OCI-LY1 (cell line): ENCODE measurements at regions not wholly inside any gene's neighbourhood (a gene's known extent, or its start where the extent isn't known, plus 50 kb on each side); places are given as distances from the start of the nearest gene placed in this dataset.

Source experiments
- H2AFZ ChIP-seq: fragments of 200-600 bp; sonication (generic), shearing (Covaris generic); 2 replicates; pipeline ENCODE4 v1.6.0; 2014; ENCODE audit warnings: antibody characterized with exemption, mild to moderate bottlenecking, low read length
- H3F3A ChIP-seq: fragments of 200-600 bp; sonication (generic), shearing (Covaris generic); 2 replicates; pipeline ENCODE4 v1.6.0; 2014; ENCODE audit warnings: mild to moderate bottlenecking, antibody characterized with exemption, low read length, moderate library complexity; ENCODE audit not compliant: insufficient read depth
- H3K27ac ChIP-seq: fragments of 200-600 bp; sonication (generic); 2 replicates; pipeline ENCODE4 v1.5.1; 2014; ENCODE audit warnings: low read length, mixed run types, mild to moderate bottlenecking, low read depth; ENCODE audit not compliant: poor library complexity, severe bottlenecking
- H3K27me3 ChIP-seq: fragments of 200-600 bp; sonication (generic); 2 replicates; pipeline ENCODE4 v1.6.0; 2014; ENCODE audit warnings: antibody characterized with exemption, mild to moderate bottlenecking, low read length, moderate library complexity; ENCODE audit not compliant: insufficient read depth
- H3K36me3 ChIP-seq: fragments of 200-600 bp; sonication (generic); 2 replicates; pipeline ENCODE4 v1.6.1; 2014; ENCODE audit warnings: mild to moderate bottlenecking, antibody characterized with exemption, low read length, moderate library complexity, mixed read lengths; ENCODE audit not compliant: insufficient read depth
- H3K4me1 ChIP-seq: fragments of 200-600 bp; sonication (generic); 2 replicates; pipeline ENCODE4 v1.5.1; 2014; ENCODE audit warnings: mild to moderate bottlenecking, low read length, moderate library complexity; ENCODE audit not compliant: insufficient read depth, severe bottlenecking
- H3K4me2 ChIP-seq: fragments of 200-600 bp; sonication (generic), shearing (Covaris generic); 2 replicates; pipeline ENCODE4 v1.6.1; 2014; ENCODE audit warnings: low read length
- H3K4me3 ChIP-seq: fragments of 200-600 bp; sonication (generic); 2 replicates; pipeline ENCODE4 v1.5.1; 2014; ENCODE audit warnings: low read length, low read depth, mild to moderate bottlenecking, mixed read lengths; ENCODE audit not compliant: poor library complexity, severe bottlenecking
- H3K79me2 ChIP-seq: fragments of 200-600 bp; shearing (Covaris generic); 2 replicates; pipeline ENCODE4 v1.6.1; 2016; ENCODE audit warnings: mixed run types, low read length, mixed read lengths; ENCODE audit not compliant: insufficient read depth
- H3K9ac ChIP-seq: fragments of 200-600 bp; sonication (generic), shearing (Covaris generic); 2 replicates; pipeline ENCODE4 v1.6.1; 2014; ENCODE audit warnings: mild to moderate bottlenecking, low read length, mixed read lengths
- H3K9me2 ChIP-seq: fragments of 200-600 bp; sonication (generic), shearing (Covaris generic); 2 replicates; pipeline ENCODE4 v1.6.1; 2014; ENCODE audit warnings: low read depth, mild to moderate bottlenecking, low read length, mixed read lengths
- H3K9me3 ChIP-seq: fragments of 200-600 bp; shearing (Covaris generic); 2 replicates; pipeline ENCODE4 v1.6.1; 2014; ENCODE audit warnings: low read length, mixed read lengths
- H4K20me1 ChIP-seq: fragments of 200-600 bp; sonication (generic), shearing (Covaris generic); 2 replicates; pipeline ENCODE4 v1.6.0; 2016; ENCODE audit warnings: mild to moderate bottlenecking, low read length; ENCODE audit not compliant: insufficient read depth
- EZH2 ChIP-seq: fragments of 200-600 bp; sonication (generic), shearing (Covaris generic); IDR thresholded peaks from 2 replicates; pipeline ENCODE4 v1.8.0; 2017; ENCODE audit warnings: borderline replicate concordance, mixed run types, mild to moderate bottlenecking, antibody characterized with exemption, low read length, moderate library complexity, mixed read lengths
- TF ChIP-seq, protein P1 (sequence below): fragments of 200-600 bp; sonication (generic), shearing (Covaris generic); IDR thresholded peaks from 2 replicates; pipeline ENCODE4 v1.5.1; 2017; ENCODE audit warnings: mild to moderate bottlenecking, antibody characterized with exemption, low read length, moderate library complexity, mixed read lengths

GRCh38 chr5:4859500-4860235 is 280.5 kb upstream of the ADAMTS16 start:
- H3F3A ChIP-seq: no peaks in the 10 kb centered on the region
- H3K4me1 ChIP-seq: no peaks in the 10 kb centered on the region
- no peaks in the 10 kb centered on the region for H3K9me2 ChIP-seq
- H3K9ac ChIP-seq: no peak overlapping the region
- no peak overlapping the region for H3K4me2 ChIP-seq
- TF ChIP-seq, protein P1, sequence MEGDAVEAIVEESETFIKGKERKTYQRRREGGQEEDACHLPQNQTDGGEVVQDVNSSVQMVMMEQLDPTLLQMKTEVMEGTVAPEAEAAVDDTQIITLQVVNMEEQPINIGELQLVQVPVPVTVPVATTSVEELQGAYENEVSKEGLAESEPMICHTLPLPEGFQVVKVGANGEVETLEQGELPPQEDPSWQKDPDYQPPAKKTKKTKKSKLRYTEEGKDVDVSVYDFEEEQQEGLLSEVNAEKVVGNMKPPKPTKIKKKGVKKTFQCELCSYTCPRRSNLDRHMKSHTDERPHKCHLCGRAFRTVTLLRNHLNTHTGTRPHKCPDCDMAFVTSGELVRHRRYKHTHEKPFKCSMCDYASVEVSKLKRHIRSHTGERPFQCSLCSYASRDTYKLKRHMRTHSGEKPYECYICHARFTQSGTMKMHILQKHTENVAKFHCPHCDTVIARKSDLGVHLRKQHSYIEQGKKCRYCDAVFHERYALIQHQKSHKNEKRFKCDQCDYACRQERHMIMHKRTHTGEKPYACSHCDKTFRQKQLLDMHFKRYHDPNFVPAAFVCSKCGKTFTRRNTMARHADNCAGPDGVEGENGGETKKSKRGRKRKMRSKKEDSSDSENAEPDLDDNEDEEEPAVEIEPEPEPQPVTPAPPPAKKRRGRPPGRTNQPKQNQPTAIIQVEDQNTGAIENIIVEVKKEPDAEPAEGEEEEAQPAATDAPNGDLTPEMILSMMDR: no peak
- no peaks in the 10 kb centered on the region for H3K36me3 ChIP-seq
- no peak overlapping the region for H3K4me3 ChIP-seq
- H2AFZ ChIP-seq: no peak overlapping the region
- no peaks in the 10 kb centered on the region for H3K9me3 ChIP-seq
- H3K79me2 ChIP-seq: no peaks in the 10 kb centered on the region
- H3K27ac ChIP-seq: no peak overlapping the region
- H4K20me1 ChIP-seq: no peaks in the 10 kb centered on the region
- no peaks in the 10 kb centered on the region; the same call in 1 of the 2 replicates for H3K27me3 ChIP-seq

GRCh38 chr5:4860631-4861030 is 279.5 kb upstream of the ADAMTS16 start:
- H3K79me2 ChIP-seq: no peaks in the 10 kb centered on the region
- H3K9me2 ChIP-seq: no peaks in the 10 kb centered on the region
- H3K4me1 ChIP-seq: no peaks in the 10 kb centered on the region
- H3K36me3 ChIP-seq: no peaks in the 10 kb centered on the region
- no peak overlapping the region for H3K4me3 ChIP-seq
- no peak overlapping the region for H3K9ac ChIP-seq
- no peaks in the 10 kb centered on the region for H4K20me1 ChIP-seq
- H3K9me3 ChIP-seq: no peaks in the 10 kb centered on the region
- no peak overlapping the region for H3K4me2 ChIP-seq
- H2AFZ ChIP-seq: no peak overlapping the region
- no peaks in the 10 kb centered on the region; the same call in 1 of the 2 replicates for H3K27me3 ChIP-seq
- H3F3A ChIP-seq: no peaks in the 10 kb centered on the region
- TF ChIP-seq, protein P1: no peak
- no peak for TF ChIP-seq EZH2
- no peak overlapping the region for H3K27ac ChIP-seq

DNA sequence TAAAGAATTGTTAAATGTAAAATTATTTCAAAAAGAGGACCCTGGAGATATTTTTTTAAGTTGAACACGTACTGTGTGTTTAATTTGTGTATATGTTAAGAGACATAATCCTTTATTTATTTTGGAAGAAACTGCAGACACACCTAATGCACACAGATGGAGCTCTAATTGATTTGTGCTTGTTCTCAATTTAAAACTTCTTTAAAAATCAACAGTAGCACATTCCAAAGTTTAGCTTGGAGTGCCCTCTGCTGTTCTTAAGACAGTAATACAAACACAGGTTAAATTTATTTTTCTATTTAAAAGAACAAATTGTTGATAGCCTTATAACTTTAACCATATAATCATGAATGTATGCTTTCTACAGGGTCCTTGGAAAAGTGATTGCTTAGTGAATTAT is 277.6 kb upstream of the ADAMTS16 start:
- no peak overlapping the region for H2AFZ ChIP-seq
- no peaks in the 10 kb centered on the region for H4K20me1 ChIP-seq
- H3K4me1 ChIP-seq: no peaks in the 10 kb centered on the region
- no peak overlapping the region for H3K4me3 ChIP-seq
- H3K27ac ChIP-seq: no peak overlapping the region
- no peak overlapping the region for H3K4me2 ChIP-seq
- H3K36me3 ChIP-seq: no peaks in the 10 kb centered on the region
- no peaks in the 10 kb centered on the region for H3F3A ChIP-seq
- no peaks in the 10 kb centered on the region for H3K79me2 ChIP-seq
- TF ChIP-seq, protein P1: peak; percentile 73
- TF ChIP-seq EZH2: no peak
- no peaks in the 10 kb centered on the region; the same call in 1 of the 2 replicates for H3K27me3 ChIP-seq
- H3K9ac ChIP-seq: no peak overlapping the region
- no peaks in the 10 kb centered on the region for H3K9me2 ChIP-seq
- H3K9me3 ChIP-seq: no peaks in the 10 kb centered on the region
